HG02885 (cell line): ENCODE measurements at regions not wholly inside any gene's neighbourhood (a gene's known extent, or its start where the extent isn't known, plus 50 kb on each side); places are given as distances from the start of the nearest gene placed in this dataset.

ENCODE experiments used
- ATAC-seq: cut with Tn5 transposase; IDR thresholded peaks from one replicate; pipeline ENCODE4 v1.9.1; 2021; ENCODE audit warnings: mild to moderate bottlenecking; ENCODE audit not compliant: unreplicated experiment, poor library complexity

GRCh38 chr7:17152721-17153120 is 145.7 kb upstream of the AHR start:
- ATAC-seq, result peak; percentile 42

- no peak for ATAC-seq
Measured at GRCh38 chr7:17153536-17153935, 144.9 kb upstream of the AHR start.

- no peak for ATAC-seq
Measured at GRCh38 chr7:17155529-17155928, 142.9 kb upstream of the AHR start.

- ATAC-seq, result no peak
Measured at GRCh38 chr7:17158261-17158660, 140.2 kb upstream of the AHR start.

GRCh38 chr7:17159500-17160037 is 138.9 kb upstream of the AHR start:
- ATAC-seq, result peak; percentile 83

- ATAC-seq, result peak; percentile 89
Measured at GRCh38 chr7:17166824-17167379, 131.6 kb upstream of the AHR start.

GRCh38 chr7:17168416-17168815 is 130.0 kb upstream of the AHR start:
- peak; percentile 51 for ATAC-seq

- no peak for ATAC-seq
Measured at GRCh38 chr7:17171427-17171826, 127.0 kb upstream of the AHR start.

- no peak for ATAC-seq
Measured at GRCh38 chr7:17176371-17177032, 122.0 kb upstream of the AHR start.

GRCh38 chr7:17178545-17178944 is 119.9 kb upstream of the AHR start:
- no peak for ATAC-seq

- no peak for ATAC-seq
Measured at GRCh38 chr7:17181482-17181881, 117.0 kb upstream of the AHR start.

GRCh38 chr7:17183630-17184328 is 114.7 kb upstream of the AHR start:
- ATAC-seq, result no peak

- peak; percentile 18 for ATAC-seq
Measured at GRCh38 chr7:17184805-17185689, 113.4 kb upstream of the AHR start.

GRCh38 chr7:17185690-17186070 is 112.8 kb upstream of the AHR start:
- ATAC-seq, result peak; percentile 99

GRCh38 chr7:17186745-17187530 is 111.5 kb upstream of the AHR start:
- no peak for ATAC-seq

- ATAC-seq, result no peak
Measured at GRCh38 chr7:17194656-17195055, 103.8 kb upstream of the AHR start.

GRCh38 chr7:17195576-17195975 is 102.9 kb upstream of the AHR start:
- peak; percentile 91 for ATAC-seq

GRCh38 chr7:17205910-17206309 is 92.5 kb upstream of the AHR start:
- ATAC-seq, result no peak

GRCh38 chr7:17206349-17206905 is 92.0 kb upstream of the AHR start:
- no peak for ATAC-seq
